Left ventricle myocardium inferior (tissue), 1 donor: ENCODE measurements at regions not wholly inside any gene's neighbourhood (a gene's known extent, or its start where the extent isn't known, plus 50 kb on each side); places are given as distances from the start of the nearest gene placed in this dataset.

Experiments used
- DNase-seq: peaks from one replicate; pipeline ENCODE4 v3.0.0-alpha.2; 2020
- H3K27ac ChIP-seq: fragments of 200-600 bp; replicated peaks from 2 replicates; pipeline ENCODE4 v1.8.0; 2021
- H3K27me3 ChIP-seq: fragments of 200-600 bp; 2 replicates; pipeline ENCODE4 v1.8.0; 2021; ENCODE audit warnings: low read depth
- H3K36me3 ChIP-seq: fragments of 200-600 bp; 2 replicates; pipeline ENCODE4 v1.8.0; 2021
- H3K4me1 ChIP-seq: fragments of 200-600 bp; 2 replicates; pipeline ENCODE4 v1.8.0; 2021
- H3K4me3 ChIP-seq: fragments of 200-600 bp; 2 replicates; pipeline ENCODE4 v1.8.0; 2021; ENCODE audit warnings: mild to moderate bottlenecking, moderate library complexity
- H3K9me3 ChIP-seq: fragments of 200-600 bp; replicated peaks from 2 replicates; pipeline ENCODE4 v1.8.0; 2021
- CTCF ChIP-seq: fragments of 200-600 bp; IDR thresholded peaks from 2 replicates; pipeline ENCODE4 v1.8.0; 2021; ENCODE audit warnings: antibody characterized with exemption, mild to moderate bottlenecking, borderline replicate concordance
- intact Hi-C: fragments of 100-400 bp; cut with micrococcal nuclease; formaldehyde crosslinking; loops from one replicate; pipeline ENCODE4 v1.11.0; 2022
- donor health status: DM: no; HTN: yes; CAD: no; lungs with severe emphysema.

DNA sequence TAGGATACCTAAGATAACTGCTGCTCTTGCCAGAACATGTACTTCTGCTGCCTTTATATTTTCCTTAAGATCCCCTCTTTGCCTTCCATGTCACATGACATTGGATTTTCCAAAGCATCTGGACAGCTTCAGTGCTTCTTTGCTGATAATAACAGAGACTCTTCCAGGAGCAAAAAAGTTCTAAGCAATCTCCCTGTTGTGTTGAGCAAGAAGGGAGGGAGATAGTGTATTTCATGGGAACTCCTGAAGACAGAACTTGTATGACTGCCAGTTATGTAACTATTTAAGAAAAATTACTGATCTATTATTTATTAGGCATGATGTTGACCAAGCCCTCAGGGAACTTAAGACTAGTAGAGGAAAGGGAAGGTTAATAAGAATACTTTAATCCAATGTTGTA is 454.7 kb downstream of the SPATA31D1 start:
- Histone ChIP-seq H3K27me3 (no peaks in the 10 kb centered on the region), H3K9me3 (peaks cover 54% of the 10 kb centered on the region), H3K27ac (no peak overlapping the region), H3K36me3 (no peaks in the 10 kb centered on the region), H3K4me3 (no peak overlapping the region), H3K4me1 (no peaks in the 10 kb centered on the region)
- no peak for DNase-seq
- no peak for TF ChIP-seq CTCF
- intact Hi-C loops = no loop called here

- Histone ChIP-seq H3K27ac (no peak overlapping the region), H3K4me3 (no peak overlapping the region), H3K27me3 (no peaks in the 10 kb centered on the region), H3K36me3 (no peaks in the 10 kb centered on the region), H3K9me3 (peaks cover 46% of the 10 kb centered on the region), H3K4me1 (no peaks in the 10 kb centered on the region)
- DNase-seq = no peak
- no peak for TF ChIP-seq CTCF
- intact Hi-C loops = no loop called here
Measured at GRCh38 chr9:82445556-82445955, 457.0 kb downstream of the SPATA31D1 start.

- Histone ChIP-seq H3K36me3 (no peaks in the 10 kb centered on the region), H3K27ac (no peak overlapping the region), H3K4me3 (no peak overlapping the region), H3K27me3 (no peaks in the 10 kb centered on the region), H3K4me1 (no peaks in the 10 kb centered on the region), H3K9me3 (peaks cover 44% of the 10 kb centered on the region)
- TF ChIP-seq CTCF = no peak
- intact Hi-C loops = no loop called here
- DNase-seq = no peak
Measured at GRCh38 chr9:82447343-82447742, 458.8 kb downstream of the SPATA31D1 start.

DNA sequence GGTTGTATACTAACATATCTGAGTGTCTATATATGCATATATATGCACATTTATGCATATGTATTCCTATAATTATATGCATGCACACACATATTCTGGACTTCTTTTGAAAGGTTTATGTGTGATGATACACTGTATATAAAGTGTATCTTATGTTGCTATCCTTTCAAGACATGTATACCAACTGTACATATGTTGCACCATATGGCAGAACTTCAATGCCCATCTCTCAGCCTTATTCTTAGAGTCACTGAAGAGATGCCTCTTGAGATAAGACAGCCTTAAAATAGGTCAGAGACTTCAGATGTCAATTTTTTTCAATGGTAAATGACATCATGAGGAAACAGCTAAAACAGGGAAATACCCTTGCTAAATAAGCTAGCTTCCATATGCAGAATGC is 461.4 kb downstream of the SPATA31D1 start:
- DNase-seq = no peak
- intact Hi-C loops = no loop called here
- H3K9me3 ChIP-seq = peaks cover 52% of the 10 kb centered on the region
- no peaks in the 10 kb centered on the region for H3K4me1 ChIP-seq
- H3K27me3 ChIP-seq = no peaks in the 10 kb centered on the region
- H3K4me3 ChIP-seq = no peak overlapping the region
- no peak for TF ChIP-seq CTCF
- H3K36me3 ChIP-seq = no peaks in the 10 kb centered on the region
- H3K27ac ChIP-seq = no peak overlapping the region

- no peak for TF ChIP-seq CTCF
- no peak for DNase-seq
- intact Hi-C loops = no loop called here
- H3K27ac ChIP-seq = no peak overlapping the region
- H3K4me1 ChIP-seq = no peaks in the 10 kb centered on the region
- H3K9me3 ChIP-seq = peaks cover 20% of the 10 kb centered on the region
- no peaks in the 10 kb centered on the region for H3K36me3 ChIP-seq
- no peak overlapping the region for H3K4me3 ChIP-seq
- H3K27me3 ChIP-seq = no peaks in the 10 kb centered on the region
Measured at GRCh38 chr9:82454509-82455190, 466.1 kb downstream of the SPATA31D1 start.

DNA sequence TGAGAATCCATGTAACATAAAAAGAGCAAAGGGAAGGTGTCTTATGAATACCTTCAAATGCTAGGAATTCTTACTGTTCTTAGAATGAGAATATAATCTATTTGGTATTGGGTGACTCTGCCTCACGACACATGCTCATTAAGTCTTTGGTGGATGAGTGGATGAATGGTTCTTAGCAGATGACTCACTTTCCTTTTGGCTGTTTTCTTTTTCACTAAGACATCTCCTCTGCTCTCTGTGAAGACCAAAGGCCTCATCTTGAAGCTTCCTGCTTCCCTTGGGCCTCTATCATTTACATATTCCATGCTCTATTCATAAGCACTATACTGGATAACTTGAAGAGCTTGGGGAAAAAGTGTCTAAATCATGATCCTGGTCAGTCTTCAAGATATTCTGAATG is 468.1 kb downstream of the SPATA31D1 start:
- no peak overlapping the region for H3K4me3 ChIP-seq
- no peak for DNase-seq
- no peak overlapping the region for H3K27ac ChIP-seq
- no peaks in the 10 kb centered on the region for H3K36me3 ChIP-seq
- peaks cover 20% of the 10 kb centered on the region for H3K9me3 ChIP-seq
- H3K27me3 ChIP-seq = no peaks in the 10 kb centered on the region
- no peak for TF ChIP-seq CTCF
- intact Hi-C loops = no loop called here
- H3K4me1 ChIP-seq = no peaks in the 10 kb centered on the region
